Choroid plexus epithelial cell (primary cell): ENCODE measurements at regions not wholly inside any gene's neighbourhood (a gene's known extent, or its start where the extent isn't known, plus 50 kb on each side); places are given as distances from the start of the nearest gene placed in this dataset.

Source experiments
- DNase-seq: peaks from one replicate; pipeline ENCODE4 v3.0.0-alpha.2; 2010; ENCODE audit warnings: low read depth
- H3K4me3 ChIP-seq: 2 replicates; pipeline ENCODE4 v1.5.1; 2011; ENCODE audit warnings: low read depth, mild to moderate bottlenecking, control low read depth, low read length, moderate library complexity
- TF ChIP-seq, protein P1 (sequence below): conservative IDR thresholded peaks from 2 replicates; pipeline ENCODE4 v1.5.1; 2011; ENCODE audit warnings: low read depth, mild to moderate bottlenecking, control low read depth, inconsistent platforms, low read length, moderate library complexity

DNA sequence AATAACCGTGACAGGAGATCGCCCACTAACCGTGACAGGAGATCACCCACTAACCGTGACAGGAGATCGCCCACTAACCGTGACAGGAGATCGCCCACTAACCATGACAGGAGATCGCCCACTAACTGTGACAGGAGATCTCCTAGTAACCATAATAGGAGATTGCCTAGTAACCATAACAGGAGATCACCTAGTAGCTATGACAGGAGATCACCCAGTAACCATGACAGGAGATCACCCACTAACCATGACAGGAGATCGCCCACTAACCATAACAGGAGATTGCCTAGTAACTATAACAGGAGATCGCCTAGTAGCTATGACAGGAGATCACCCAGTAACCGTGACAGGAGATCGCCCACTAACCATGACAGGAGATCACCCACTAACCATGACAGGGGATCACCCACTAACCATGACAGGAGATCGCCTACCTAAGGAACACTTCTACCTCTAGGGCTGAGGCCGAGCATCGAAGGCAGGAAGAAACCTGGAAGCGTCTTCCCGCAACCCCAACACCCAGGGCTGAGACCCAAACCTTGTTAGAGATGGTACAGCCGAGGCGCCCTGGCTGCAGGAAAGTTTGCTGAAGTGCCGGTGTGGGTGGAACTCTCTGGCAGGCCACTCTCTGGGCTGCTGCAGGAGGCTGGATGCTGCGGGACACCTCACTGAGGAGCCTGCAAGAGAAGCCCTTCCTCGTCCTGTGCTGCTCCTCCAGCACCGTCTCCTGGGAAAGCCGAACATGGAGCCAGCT, 67.5 kb upstream of the THY1 start:
- no peak for DNase-seq
- TF ChIP-seq, protein P1, sequence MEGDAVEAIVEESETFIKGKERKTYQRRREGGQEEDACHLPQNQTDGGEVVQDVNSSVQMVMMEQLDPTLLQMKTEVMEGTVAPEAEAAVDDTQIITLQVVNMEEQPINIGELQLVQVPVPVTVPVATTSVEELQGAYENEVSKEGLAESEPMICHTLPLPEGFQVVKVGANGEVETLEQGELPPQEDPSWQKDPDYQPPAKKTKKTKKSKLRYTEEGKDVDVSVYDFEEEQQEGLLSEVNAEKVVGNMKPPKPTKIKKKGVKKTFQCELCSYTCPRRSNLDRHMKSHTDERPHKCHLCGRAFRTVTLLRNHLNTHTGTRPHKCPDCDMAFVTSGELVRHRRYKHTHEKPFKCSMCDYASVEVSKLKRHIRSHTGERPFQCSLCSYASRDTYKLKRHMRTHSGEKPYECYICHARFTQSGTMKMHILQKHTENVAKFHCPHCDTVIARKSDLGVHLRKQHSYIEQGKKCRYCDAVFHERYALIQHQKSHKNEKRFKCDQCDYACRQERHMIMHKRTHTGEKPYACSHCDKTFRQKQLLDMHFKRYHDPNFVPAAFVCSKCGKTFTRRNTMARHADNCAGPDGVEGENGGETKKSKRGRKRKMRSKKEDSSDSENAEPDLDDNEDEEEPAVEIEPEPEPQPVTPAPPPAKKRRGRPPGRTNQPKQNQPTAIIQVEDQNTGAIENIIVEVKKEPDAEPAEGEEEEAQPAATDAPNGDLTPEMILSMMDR = no peak
- H3K4me3 ChIP-seq = no peak overlapping the region

DNA sequence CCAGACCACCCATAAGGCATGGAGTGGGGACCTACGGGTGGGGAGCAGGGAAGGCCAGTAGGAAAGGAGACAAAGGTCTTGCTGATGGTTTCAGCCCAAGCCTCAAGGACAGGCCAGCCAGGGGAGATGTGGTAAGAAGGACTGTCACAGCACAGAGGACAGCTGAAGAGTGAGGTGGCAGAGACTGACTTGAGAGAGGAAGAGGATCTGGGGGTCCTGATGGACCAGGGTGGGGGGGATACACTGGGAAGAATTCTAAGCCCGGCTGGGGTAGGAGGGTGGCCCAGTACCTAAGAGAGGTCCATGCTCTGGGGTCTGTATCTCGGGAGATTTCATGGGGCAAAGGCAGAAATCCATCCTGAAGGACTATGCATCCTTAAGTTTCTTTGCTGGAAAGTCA, 66.1 kb upstream of the THY1 start:
- no peak overlapping the region for H3K4me3 ChIP-seq
- no peak for DNase-seq
- TF ChIP-seq, protein P1 = no peak

DNA sequence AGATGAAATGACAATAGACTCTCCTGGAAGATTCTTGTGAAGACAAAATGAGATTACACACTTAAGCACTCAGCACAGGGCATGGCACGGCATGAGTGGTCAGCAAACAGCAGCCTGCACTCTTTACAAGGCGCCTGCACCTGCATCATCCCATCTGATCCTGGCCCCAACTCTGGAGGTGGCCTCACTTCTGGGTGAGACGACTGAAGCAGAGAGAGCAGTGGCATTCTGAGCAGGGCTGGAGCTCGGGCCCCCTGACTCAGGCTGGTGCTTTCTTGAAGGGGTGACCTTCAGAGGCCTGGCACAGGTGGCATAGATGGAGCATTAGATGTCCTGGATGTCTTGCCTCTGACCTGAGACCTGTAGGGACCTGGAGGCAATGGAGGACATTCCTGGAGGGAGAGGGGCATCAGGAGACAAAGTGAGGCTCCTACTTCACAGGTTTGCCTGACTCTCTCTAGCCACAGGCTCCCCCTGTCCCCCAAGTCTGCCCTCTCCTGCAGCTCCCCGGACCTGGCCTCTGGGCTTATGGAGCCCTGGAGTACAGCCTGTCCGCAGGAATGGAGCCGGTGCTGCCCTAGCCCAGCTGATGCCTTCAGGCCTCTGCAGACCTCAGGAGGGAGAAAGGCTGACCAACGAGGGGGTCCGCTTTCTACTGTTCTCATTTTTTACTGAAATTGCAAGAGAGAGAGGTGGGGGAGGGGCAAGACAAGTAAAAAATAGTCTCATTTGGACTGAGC, 65.5 kb upstream of the THY1 start:
- TF ChIP-seq, protein P1 = no peak
- no peak for DNase-seq

DNA sequence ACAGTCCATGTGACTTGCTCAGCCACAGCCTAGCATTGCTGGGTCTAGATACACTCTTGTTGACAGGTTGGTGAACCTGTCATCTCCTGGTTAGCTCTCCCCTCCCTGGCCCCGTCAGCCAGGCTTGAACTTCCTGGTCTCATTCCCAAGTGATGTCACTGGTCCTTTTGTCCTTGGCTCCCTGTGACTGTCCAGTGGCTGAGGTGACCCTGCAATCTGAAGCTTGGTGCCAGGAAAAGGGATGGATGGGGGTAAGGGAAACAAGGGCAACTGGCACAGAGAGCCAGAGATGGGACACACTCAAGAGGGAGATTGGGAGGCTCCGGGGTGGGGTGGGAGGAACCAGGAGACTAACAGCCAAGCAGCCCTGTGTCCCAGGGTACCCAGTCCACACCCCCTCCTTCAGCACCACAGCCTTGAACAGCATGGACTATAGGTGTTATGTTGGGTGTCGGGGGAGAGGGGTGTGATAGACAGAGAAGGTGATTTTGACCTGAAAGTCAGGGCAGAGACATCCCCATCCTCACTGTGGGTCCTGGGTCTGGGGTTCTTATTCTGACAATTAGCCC, 63.8 kb upstream of the THY1 start:
- TF ChIP-seq, protein P1 = no peak
- DNase-seq = no peak
- no peak overlapping the region for H3K4me3 ChIP-seq

More for the DNA sequence above, 65.5 kb upstream of the THY1 start:
- no peak overlapping the region for H3K4me3 ChIP-seq

DNA sequence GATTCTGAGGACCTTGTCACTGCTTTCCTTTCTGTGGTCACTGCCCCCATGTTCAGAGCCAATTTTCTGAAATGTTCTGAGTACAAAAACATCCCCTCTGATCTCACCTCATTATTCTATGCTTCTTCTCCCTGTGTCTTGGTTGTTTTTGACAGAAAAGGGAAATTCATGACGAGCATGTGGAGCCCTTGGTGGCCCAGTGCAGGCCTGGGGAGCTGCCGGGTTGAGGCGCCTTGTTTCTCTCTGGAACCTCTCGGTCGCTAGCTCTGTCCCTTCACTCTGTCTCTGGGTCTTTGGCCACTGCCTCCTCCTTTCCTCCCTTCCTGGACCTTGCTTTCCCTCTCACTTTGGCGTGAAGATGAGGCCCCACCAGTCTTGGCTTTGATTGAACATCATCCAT, 63.0 kb upstream of the THY1 start:
- TF ChIP-seq, protein P1 = no peak
- H3K4me3 ChIP-seq = no peak overlapping the region

DNA sequence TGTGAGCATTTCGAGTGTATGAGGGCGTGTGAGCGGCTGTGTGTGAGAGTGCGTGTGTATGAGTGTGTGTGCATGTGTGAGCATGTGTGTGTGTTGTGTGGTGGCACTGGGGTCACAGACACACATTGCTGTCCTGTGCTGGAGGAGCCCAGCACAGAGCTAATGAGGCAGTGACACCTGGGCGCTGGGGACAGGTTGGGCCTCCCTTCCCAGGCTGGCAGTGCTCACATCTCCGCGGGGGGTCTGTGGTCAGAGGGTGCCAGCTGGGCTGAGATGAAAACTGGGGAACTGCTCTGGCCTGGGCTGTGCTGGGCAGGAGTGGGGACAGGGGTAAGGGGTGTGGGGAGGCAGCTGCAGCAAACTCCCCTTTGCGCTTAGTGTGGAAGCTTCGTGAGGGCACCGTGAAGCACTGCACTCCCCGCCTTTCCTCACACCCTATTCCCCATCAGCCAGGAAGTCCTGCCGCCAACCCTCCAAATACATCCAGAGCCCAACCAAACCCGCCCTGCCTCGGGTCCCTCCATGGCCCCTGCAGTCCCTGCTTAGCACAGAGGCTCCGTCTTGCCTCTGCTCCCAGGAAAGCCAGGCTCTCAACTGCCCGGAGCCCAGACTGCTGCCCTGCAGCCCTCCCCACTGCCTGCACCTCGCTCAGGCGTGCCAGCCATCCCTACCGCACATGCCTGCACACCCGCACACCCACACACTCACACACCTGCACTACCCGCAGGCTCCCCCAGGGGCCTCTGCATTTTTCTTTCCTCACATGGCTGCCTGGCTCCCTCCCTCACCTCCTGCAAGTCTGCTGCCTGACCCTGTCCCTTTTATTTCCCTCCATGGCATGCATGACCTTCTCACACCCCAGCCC, 62.0 kb upstream of the THY1 start:
- TF ChIP-seq, protein P1 = peak; percentile 36
- peak; percentile 7 for DNase-seq
- H3K4me3 ChIP-seq = no peak overlapping the region

More for the DNA sequence above, 63.0 kb upstream of the THY1 start:
- DNase-seq = no peak
